IMR-90 (cell line): ENCODE measurements at regions not wholly inside any gene's neighbourhood (a gene's known extent, or its start where the extent isn't known, plus 50 kb on each side); places are given as distances from the start of the nearest gene placed in this dataset.

Experiments used
- ATAC-seq: fragments of 200-7000 bp; cut with Tn5 transposase; 2 replicates; pipeline ENCODE4 v1.9.1; 2020; ENCODE audit warnings: low read depth, mild to moderate bottlenecking, moderate library complexity
- BruUV-seq: library from RNA; stranded (reverse); fragments of 400-500 nt; replicated peaks from 2 replicates; lab custom pipeline; 2021; lab: Mats Ljungman, UMichigan
- CTCF ChIA-PET: fragments of 300-600 bp; formaldehyde crosslinking; extraction: SDS; loops from one replicate; lab custom pipeline; 2021; ENCODE audit warnings: antibody characterized with exemption; lab: Yijun Ruan, JAX
- POLR2A ChIA-PET: fragments of 300-600 bp; sonication (Branson Sonifier 250); formaldehyde crosslinking; loops from one replicate; lab custom pipeline; 2022; ENCODE audit warnings: antibody characterized with exemption; ENCODE audit not compliant: unreplicated experiment; lab: Charles Lee
- DNase-seq: peaks from one replicate; pipeline ENCODE4 v3.0.0; 2013
- H2AFZ ChIP-seq: replicated peaks from 2 replicates; pipeline ENCODE3; 2013; ENCODE audit warnings: low read length, mild to moderate bottlenecking; ENCODE audit not compliant: poor library complexity
- H2AK5ac ChIP-seq: 2 replicates; pipeline ENCODE4 v1.6.1; 2013; ENCODE audit warnings: low read depth, low read length, inconsistent platforms
- H2AK9ac ChIP-seq: replicated peaks from 2 replicates; pipeline ENCODE3; 2013; ENCODE audit warnings: mild to moderate bottlenecking, low read depth, low read length, moderate library complexity; ENCODE audit not compliant: poor library complexity
- H2BK120ac ChIP-seq: 2 replicates; pipeline ENCODE4 v1.6.1; 2013; ENCODE audit warnings: low read depth, low read length, inconsistent platforms
- H2BK15ac ChIP-seq: 3 replicates; pipeline ENCODE4 v1.6.1; 2013; ENCODE audit warnings: low read depth, low read length, inconsistent platforms
- H2BK20ac ChIP-seq: 2 replicates; pipeline ENCODE4 v1.6.1; 2013; ENCODE audit warnings: low read depth, mild to moderate bottlenecking, inconsistent platforms, low read length, moderate library complexity
- H2BK5ac ChIP-seq: 2 replicates; pipeline ENCODE4 v1.6.1; 2013; ENCODE audit warnings: mild to moderate bottlenecking, low read depth, low read length, inconsistent platforms; ENCODE audit not compliant: poor library complexity, severe bottlenecking
- H3K14ac ChIP-seq: replicated peaks from 2 replicates; pipeline ENCODE4 v1.6.1; 2013; ENCODE audit warnings: low read depth, low read length, inconsistent platforms
- H3K18ac ChIP-seq: 2 replicates; pipeline ENCODE4 v1.6.1; 2013; ENCODE audit warnings: low read depth, low read length, control low read depth
- H3K23ac ChIP-seq: 2 replicates; pipeline ENCODE4 v1.6.1; 2013; ENCODE audit warnings: low read depth, low read length, inconsistent platforms
- H3K27ac ChIP-seq: 2 replicates; pipeline ENCODE4 v1.5.1; 2013; ENCODE audit warnings: mild to moderate bottlenecking, control low read depth, low read length; ENCODE audit not compliant: insufficient read depth
- H3K27me3 ChIP-seq: 2 replicates; pipeline ENCODE4 v1.6.1; 2013; ENCODE audit warnings: low read length; ENCODE audit not compliant: control insufficient read depth, insufficient read depth
- H3K36me3 ChIP-seq: 2 replicates; pipeline ENCODE4 v1.6.1; 2013; ENCODE audit warnings: low read length, mixed read lengths; ENCODE audit not compliant: control insufficient read depth, insufficient read depth
- H3K4ac ChIP-seq: 2 replicates; pipeline ENCODE4 v1.6.1; 2013; ENCODE audit warnings: low read depth, low read length, inconsistent platforms
- H3K4me1 ChIP-seq: 2 replicates; pipeline ENCODE4 v1.6.1; 2013; ENCODE audit warnings: low read length, mixed read lengths; ENCODE audit not compliant: control insufficient read depth, insufficient read depth
- H3K4me2 ChIP-seq: 2 replicates; pipeline ENCODE4 v1.6.1; 2013; ENCODE audit warnings: low read depth, mild to moderate bottlenecking, control low read depth, low read length, moderate library complexity
- H3K4me3 ChIP-seq: 2 replicates; pipeline ENCODE4 v1.5.1; 2013; ENCODE audit warnings: low read depth, mild to moderate bottlenecking, control low read depth, low read length, moderate library complexity; ENCODE audit not compliant: insufficient read depth
- H3K56ac ChIP-seq: 2 replicates; pipeline ENCODE4 v1.6.1; 2013; ENCODE audit warnings: low read length, inconsistent platforms; ENCODE audit not compliant: insufficient read depth; ENCODE audit errors: extremely low read depth
- H3K79me1 ChIP-seq, 2 experiments: 2 replicates each; pipeline ENCODE4 v1.6.1; 2013; ENCODE audit warnings: low read length in 2 of 2, inconsistent platforms in 1 of 2, low read depth in 1 of 2
- H3K9ac ChIP-seq: 2 replicates; pipeline ENCODE4 v1.6.1; 2013; ENCODE audit warnings: low read depth, low read length, control low read depth
- H3K9me1 ChIP-seq: 2 replicates; pipeline ENCODE4 v1.6.1; 2013; ENCODE audit warnings: low read length, inconsistent platforms; ENCODE audit not compliant: insufficient read depth
- H3K9me3 ChIP-seq: 2 replicates; pipeline ENCODE4 v1.6.1; 2013; ENCODE audit warnings: low read length; ENCODE audit not compliant: control insufficient read depth, insufficient read depth
- H4K20me1 ChIP-seq: 2 replicates; pipeline ENCODE4 v1.6.1; 2013; ENCODE audit warnings: low read length, inconsistent platforms; ENCODE audit not compliant: insufficient read depth
- H4K5ac ChIP-seq: 2 replicates; pipeline ENCODE4 v1.6.1; 2013; ENCODE audit warnings: mild to moderate bottlenecking, low read depth, low read length, control low read depth
- H4K8ac ChIP-seq, 2 experiments: 2 replicates each; pipeline ENCODE4 v1.6.1; 2013; ENCODE audit warnings: low read depth in 2 of 2, low read length in 2 of 2, control low read depth in 1 of 2, inconsistent platforms in 1 of 2
- H4K91ac ChIP-seq: 2 replicates; pipeline ENCODE4 v1.6.1; 2013; ENCODE audit warnings: low read depth, low read length, inconsistent platforms; ENCODE audit not compliant: insufficient read depth
- BHLHE40 ChIP-seq: fragments of 150-350 bp; IDR thresholded peaks from 2 replicates; pipeline ENCODE4 v1.6.1; 2016; ENCODE audit warnings: mild to moderate bottlenecking, low read depth, low read length
- FOS ChIP-seq: fragments of 150-350 bp; IDR thresholded peaks from 2 replicates; pipeline ENCODE4 v1.6.1; 2016; ENCODE audit warnings: low read depth, low read length
- MAFK ChIP-seq: IDR thresholded peaks from 2 replicates; pipeline ENCODE4 v1.6.1; 2012; ENCODE audit warnings: low read depth, low read length, improper control_type of control experiment
- NFE2L2 ChIP-seq: fragments of 150-350 bp; IDR thresholded peaks from 2 replicates; pipeline ENCODE4 v1.6.1; 2016; ENCODE audit warnings: low read depth, mild to moderate bottlenecking, low read length
- RCOR1 ChIP-seq: IDR thresholded peaks from 2 replicates; pipeline ENCODE4 v1.6.1; 2012; ENCODE audit warnings: mild to moderate bottlenecking, low read length, improper control_type of control experiment; ENCODE audit not compliant: insufficient replicate concordance
- SMC3 ChIP-seq: fragments of 150-350 bp; IDR thresholded peaks from 2 replicates; pipeline ENCODE4 v1.6.1; 2016; ENCODE audit warnings: low read depth, mild to moderate bottlenecking, antibody characterized with exemption, low read length, moderate library complexity
- WGBS, 2 experiments: methylation state at CpG; one replicate each; pipeline versions ENCODE4 v1.1.5 to v1.1.7; 2013; ENCODE audit warnings: missing lambda C conversion rate in 2 of 2; ENCODE audit not compliant: insufficient read length in 1 of 2; ENCODE audit errors: extremely low coverage in 2 of 2; 5-methylcytosine and 5-hydroxymethylcytosine counted together
- dilution Hi-C: fragments of 300-500 bp; cut with HindIII; formaldehyde crosslinking; loops from one replicate; pipeline ENCODE4 v1.14.3; 2018; ENCODE audit warnings: low sequenced_read_pairs; ENCODE audit not compliant: unreplicated experiment
- in situ Hi-C: fragments of 300-500 bp; cut with MboI; formaldehyde crosslinking; loops from 3 replicates; pipeline ENCODE4 v1.14.3; 2019; ENCODE audit warnings: low sequenced_read_pairs, inconsistent platforms, mixed read lengths
- intact Hi-C: fragments of 100-400 bp; cut with micrococcal nuclease; formaldehyde crosslinking; loops from 2 replicates; pipeline ENCODE4 v1.10.0; 2022
- TF ChIP-seq, protein P1 (sequence below): fragments of 150-350 bp; IDR thresholded peaks from 2 replicates; pipeline ENCODE4 v1.6.1; 2016; ENCODE audit warnings: low read depth, mild to moderate bottlenecking, low read length, moderate library complexity, borderline replicate concordance

DNA sequence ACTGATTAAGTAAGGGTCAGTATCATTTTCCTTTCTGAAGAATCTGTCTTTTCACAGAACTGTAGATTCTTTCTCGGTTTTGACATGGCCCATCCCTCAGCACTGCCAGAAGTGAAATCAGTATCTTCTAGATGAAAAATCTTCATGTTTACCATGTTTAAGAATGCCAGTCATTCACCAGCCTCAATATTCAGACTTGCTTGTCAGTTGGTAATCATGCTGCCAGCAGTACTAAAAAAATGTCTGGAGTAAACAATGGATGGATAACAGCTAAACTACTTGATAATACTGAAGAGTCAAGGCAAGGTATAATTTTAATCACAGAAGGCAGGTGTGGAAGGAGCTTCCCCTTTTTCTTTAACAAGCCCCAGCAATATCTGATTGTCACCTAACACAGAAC, 306.8 kb upstream of the DMAC1 start:
- no peaks in the 10 kb centered on the region for H3K27me3 ChIP-seq
- intact Hi-C loops, result no loop called here
- H3K36me3 ChIP-seq, result no peaks in the 10 kb centered on the region
- H3K4me1 ChIP-seq, result no peaks in the 10 kb centered on the region
- ATAC-seq (no peak), DNase-seq (no peak)
- H3K14ac ChIP-seq, result no peak overlapping the region
- H4K8ac ChIP-seq, result no peak overlapping the region
- no peak overlapping the region for H2AK9ac ChIP-seq
- BruUV-seq, result no TSS peak
- H4K20me1 ChIP-seq, result no peaks in the 10 kb centered on the region
- ChIA-PET POLR2A (no interaction called here), CTCF (no interaction called here)
- no peak overlapping the region for H2BK120ac ChIP-seq
- in situ Hi-C loops, result no loop called here
- no peak overlapping the region for H2AK5ac ChIP-seq
- no peaks in the 10 kb centered on the region for H3K9me3 ChIP-seq
- dilution Hi-C loops, result no loop called here
- H3K9me1 ChIP-seq, result no peaks in the 10 kb centered on the region
- no peak overlapping the region for H3K56ac ChIP-seq
- H3K9ac ChIP-seq, result no peak overlapping the region
- H2BK15ac ChIP-seq, result no peak overlapping the region
- no peak overlapping the region for H3K4ac ChIP-seq
- no peak for TF ChIP-seq RCOR1
- TF ChIP-seq SMC3, result no peak
- TF ChIP-seq MAFK, result no peak
- no peak for TF ChIP-seq FOS
- no peak for TF ChIP-seq BHLHE40
- TF ChIP-seq NFE2L2, result no peak
- TF ChIP-seq, protein P1, sequence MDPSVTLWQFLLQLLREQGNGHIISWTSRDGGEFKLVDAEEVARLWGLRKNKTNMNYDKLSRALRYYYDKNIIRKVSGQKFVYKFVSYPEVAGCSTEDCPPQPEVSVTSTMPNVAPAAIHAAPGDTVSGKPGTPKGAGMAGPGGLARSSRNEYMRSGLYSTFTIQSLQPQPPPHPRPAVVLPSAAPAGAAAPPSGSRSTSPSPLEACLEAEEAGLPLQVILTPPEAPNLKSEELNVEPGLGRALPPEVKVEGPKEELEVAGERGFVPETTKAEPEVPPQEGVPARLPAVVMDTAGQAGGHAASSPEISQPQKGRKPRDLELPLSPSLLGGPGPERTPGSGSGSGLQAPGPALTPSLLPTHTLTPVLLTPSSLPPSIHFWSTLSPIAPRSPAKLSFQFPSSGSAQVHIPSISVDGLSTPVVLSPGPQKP, result no peak
- H3K4me2 ChIP-seq, result no peak overlapping the region
- H2BK5ac ChIP-seq, result no peak overlapping the region
- no peak overlapping the region for H4K91ac ChIP-seq
- H4K5ac ChIP-seq, result no peak overlapping the region
- no peak overlapping the region for H3K4me3 ChIP-seq
- H3K23ac ChIP-seq, result no peak overlapping the region
- no peak overlapping the region for H2BK20ac ChIP-seq
- H3K79me1 ChIP-seq, result no peaks in the 10 kb centered on the region
- H3K18ac ChIP-seq, result no peak overlapping the region
- H2AFZ ChIP-seq, result no peak overlapping the region
- H3K27ac ChIP-seq, result no peak overlapping the region
- WGBS, 2 experiments, result no CpG with 5 or more reads among the region's 1 CpG
